Body of pancreas (tissue), 4 donors: ENCODE measurements at regions not wholly inside any gene's neighbourhood (a gene's known extent, or its start where the extent isn't known, plus 50 kb on each side); places are given as distances from the start of the nearest gene placed in this dataset.

Source experiments
- CTCF ChIP-seq, 7 experiments: fragments of 450-650 bp in 4 of 7; fragments of 200-600 bp in 3 of 7; sonication (generic) in 3 of 7; IDR thresholded peaks; one replicate each; pipeline ENCODE4 v1.5.1; 2016 to 2019; ENCODE audit warnings: antibody characterized with exemption in 7 of 7
- POLR2A ChIP-seq, 3 donors: fragments of 450-650 bp; IDR thresholded peaks; one replicate each; pipeline ENCODE4 v1.6.1; 2016; ENCODE audit warnings: antibody characterized with exemption in 3 of 3, mild to moderate bottlenecking in 2 of 3

- TF ChIP-seq CTCF (IDR thresholded peaks at IDR 0.05): no peak
- no peak for TF ChIP-seq POLR2A (IDR thresholded peaks at IDR 0.05)
Observed at GRCh38 chr5:104353371-104353770, 790.8 kb upstream of the NUDT12 start.
